ENCODE measurements at regions not wholly inside any gene's neighbourhood (a gene's known extent, or its start where the extent isn't known, plus 50 kb on each side); places are given as distances from the start of the nearest gene placed in this dataset.

DNA sequence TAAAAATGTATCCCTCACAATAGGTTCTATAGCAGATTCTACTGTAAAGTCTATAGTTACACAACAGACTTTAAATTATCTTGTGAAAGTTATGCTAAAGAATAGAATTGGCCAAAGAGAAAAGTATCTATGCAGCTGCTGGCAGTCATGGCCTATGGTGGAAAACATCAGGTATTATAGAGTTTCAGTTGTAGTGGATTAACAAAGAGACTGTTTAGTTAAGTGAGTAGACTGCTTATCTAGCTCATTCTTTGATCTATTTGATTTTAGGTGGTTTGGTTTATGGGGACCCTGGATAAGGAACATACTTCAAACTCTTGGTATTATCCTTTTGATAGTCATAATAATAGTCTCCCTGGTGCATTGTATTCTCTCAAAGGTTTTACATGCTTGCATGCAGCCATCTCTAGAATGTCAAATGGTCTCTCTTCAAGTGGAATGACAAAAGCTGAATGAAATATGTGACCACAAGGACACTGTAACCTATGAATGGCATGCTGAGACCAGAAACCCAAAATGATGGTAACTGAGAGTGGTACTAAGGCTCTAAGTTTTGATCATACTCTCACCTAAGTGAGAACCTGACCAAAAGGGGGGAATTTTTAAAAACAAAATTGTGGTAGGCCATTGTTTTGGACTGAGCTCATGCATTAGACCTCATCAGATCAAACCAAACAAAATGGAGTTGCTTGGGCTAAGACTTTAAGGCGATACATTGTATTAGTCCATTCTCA is 54.9 kb upstream of the NAMPT start:
- no peak for FAIRE-seq

DNA sequence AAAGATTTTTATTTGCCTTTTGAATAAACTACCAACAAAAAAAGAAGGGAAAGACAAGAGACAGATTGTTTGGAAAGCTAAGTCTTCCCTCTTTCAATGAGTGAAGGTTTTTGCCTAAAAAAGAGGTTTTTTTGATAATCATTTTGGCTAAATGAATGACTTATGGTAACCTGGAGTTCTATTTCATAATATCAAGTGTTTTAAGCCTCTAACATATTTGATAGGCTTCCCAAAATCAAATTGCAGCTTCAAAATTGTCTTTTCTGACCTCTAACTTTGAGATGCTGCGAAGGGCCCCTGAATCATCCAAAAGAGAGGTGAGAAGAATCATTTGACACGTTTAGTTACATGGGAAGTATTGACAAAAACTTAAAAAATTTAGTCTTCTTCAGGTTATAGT is 53.0 kb upstream of the NAMPT start:
- no peak for FAIRE-seq

DNA sequence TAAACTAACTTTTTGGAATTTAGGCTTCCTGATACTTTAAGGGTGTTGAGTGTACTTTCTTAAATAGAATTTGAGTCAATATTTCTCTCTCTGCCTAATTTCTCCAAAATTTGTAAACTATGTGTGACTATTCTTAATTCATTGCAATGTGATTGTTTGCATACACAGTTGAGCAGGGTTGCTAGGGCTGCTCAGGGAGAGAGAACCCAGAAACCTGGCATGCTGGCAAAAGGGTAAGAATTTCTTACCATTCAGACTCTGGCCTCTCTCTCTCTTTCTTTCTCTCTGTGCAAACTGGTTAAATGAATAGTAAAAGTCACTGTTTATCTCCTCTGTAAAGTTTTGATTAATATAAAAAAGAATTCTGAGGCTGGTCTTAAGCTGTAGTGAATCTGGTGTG is 51.0 kb upstream of the NAMPT start:
- no peak for FAIRE-seq
